ENCODE measurements at regions not wholly inside any gene's neighbourhood (a gene's known extent, or its start where the extent isn't known, plus 50 kb on each side); places are given as distances from the start of the nearest gene placed in this dataset.

GRCh38 chr22:27680636-27681035 is 120.9 kb downstream of the MN1 start:
- TF ChIP-seq GATA2 (IDR thresholded peaks at IDR 0.05; ENCODE audit: low read depth, low read length) = no peak
- TF ChIP-seq GATA3 (IDR thresholded peaks at IDR 0.05; ENCODE audit: low read depth, low read length) = no peak

- TF ChIP-seq GATA2 (IDR thresholded peaks at IDR 0.05; ENCODE audit: low read depth, low read length) = no peak
- no peak for TF ChIP-seq GATA3 (IDR thresholded peaks at IDR 0.05; ENCODE audit: low read depth, low read length)
Observed at GRCh38 chr22:27681037-27681436, 120.5 kb downstream of the MN1 start.

- TF ChIP-seq GATA2 (IDR thresholded peaks at IDR 0.05; ENCODE audit: low read depth, low read length) (no peak), GATA3 (IDR thresholded peaks at IDR 0.05; ENCODE audit: low read depth, low read length) (no peak)
Observed at GRCh38 chr22:27682437-27682836, 119.1 kb downstream of the MN1 start.

- no peak for TF ChIP-seq GATA3 (IDR thresholded peaks at IDR 0.05; ENCODE audit: low read depth, low read length)
- TF ChIP-seq GATA2 (IDR thresholded peaks at IDR 0.05; ENCODE audit: low read depth, low read length) = no peak
Observed at GRCh38 chr22:27684901-27685300, 116.7 kb downstream of the MN1 start.

GRCh38 chr22:27685515-27685914 is 116.0 kb downstream of the MN1 start:
- no peak for TF ChIP-seq GATA2 (IDR thresholded peaks at IDR 0.05; ENCODE audit: low read depth, low read length)
- TF ChIP-seq GATA3 (IDR thresholded peaks at IDR 0.05; ENCODE audit: low read depth, low read length) = no peak

- TF ChIP-seq GATA2 (IDR thresholded peaks at IDR 0.05; ENCODE audit: low read depth, low read length) = no peak
- no peak for TF ChIP-seq GATA3 (IDR thresholded peaks at IDR 0.05; ENCODE audit: low read depth, low read length)
Observed at GRCh38 chr22:27685970-27686369, 115.6 kb downstream of the MN1 start.

- no peak for TF ChIP-seq GATA2 (IDR thresholded peaks at IDR 0.05; ENCODE audit: low read depth, low read length)
- no peak for TF ChIP-seq GATA3 (IDR thresholded peaks at IDR 0.05; ENCODE audit: low read depth, low read length)
Observed at GRCh38 chr22:27686534-27686933, 115.0 kb downstream of the MN1 start.

GRCh38 chr22:27687984-27688545 is 113.5 kb downstream of the MN1 start:
- TF ChIP-seq GATA2 (IDR thresholded peaks at IDR 0.05; ENCODE audit: low read depth, low read length) (no peak), GATA3 (IDR thresholded peaks at IDR 0.05; ENCODE audit: low read depth, low read length) (no peak)

GRCh38 chr22:27689664-27690063 is 111.9 kb downstream of the MN1 start:
- TF ChIP-seq GATA2 (IDR thresholded peaks at IDR 0.05; ENCODE audit: low read depth, low read length) (no peak), GATA3 (IDR thresholded peaks at IDR 0.05; ENCODE audit: low read depth, low read length) (no peak)

GRCh38 chr22:27690599-27690998 is 111.0 kb downstream of the MN1 start:
- TF ChIP-seq GATA3 (IDR thresholded peaks at IDR 0.05; ENCODE audit: low read depth, low read length) (no peak), GATA2 (IDR thresholded peaks at IDR 0.05; ENCODE audit: low read depth, low read length) (no peak)

- no peak for TF ChIP-seq GATA3 (IDR thresholded peaks at IDR 0.05; ENCODE audit: low read depth, low read length)
- TF ChIP-seq GATA2 (IDR thresholded peaks at IDR 0.05; ENCODE audit: low read depth, low read length) = no peak
Observed at GRCh38 chr22:27692243-27692642, 109.3 kb downstream of the MN1 start.

- TF ChIP-seq GATA3 (IDR thresholded peaks at IDR 0.05; ENCODE audit: low read depth, low read length) (no peak), GATA2 (IDR thresholded peaks at IDR 0.05; ENCODE audit: low read depth, low read length) (no peak)
Observed at GRCh38 chr22:27695925-27696324, 105.6 kb downstream of the MN1 start.

GRCh38 chr22:27697888-27698287 is 103.7 kb downstream of the MN1 start:
- TF ChIP-seq GATA2 (IDR thresholded peaks at IDR 0.05; ENCODE audit: low read depth, low read length) (no peak), GATA3 (IDR thresholded peaks at IDR 0.05; ENCODE audit: low read depth, low read length) (no peak)
